GM18870 (cell line): ENCODE measurements at regions not wholly inside any gene's neighbourhood (a gene's known extent, or its start where the extent isn't known, plus 50 kb on each side); places are given as distances from the start of the nearest gene placed in this dataset.

Source experiments
- ATAC-seq: cut with Tn5 transposase; IDR thresholded peaks from one replicate; pipeline ENCODE4 v1.9.1; 2021; ENCODE audit warnings: moderate library complexity; ENCODE audit not compliant: unreplicated experiment

DNA sequence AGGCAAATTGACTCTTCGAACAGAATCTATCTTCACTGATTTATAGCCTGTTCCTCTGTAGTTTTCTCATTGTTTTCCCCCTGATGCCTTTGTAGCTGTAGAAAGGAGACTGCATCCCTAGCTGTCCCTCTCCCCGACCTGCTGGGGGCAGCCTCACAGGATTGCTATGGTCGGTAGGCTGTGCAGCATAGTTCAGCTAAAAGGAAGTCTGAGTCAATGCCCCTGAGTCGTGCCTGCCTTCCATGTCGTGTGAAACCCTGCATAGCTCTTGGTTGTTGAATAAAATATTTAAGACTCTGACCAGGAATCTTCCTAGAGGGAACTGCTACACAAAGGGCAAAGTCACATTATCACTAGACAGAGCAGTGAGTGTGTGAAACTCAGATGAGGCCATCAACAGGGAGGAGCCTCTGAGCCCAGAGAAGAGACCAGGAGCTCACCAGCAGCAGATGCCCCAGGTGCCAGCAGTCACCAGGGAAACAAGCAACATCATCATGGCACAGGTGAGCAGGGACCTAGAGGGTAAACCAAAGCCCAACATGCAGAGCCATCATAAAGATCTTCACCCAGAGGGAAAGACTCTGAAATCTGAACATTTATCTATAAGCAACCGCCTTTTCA lies 108.4 kb upstream of the NBEA start:
- no peak for ATAC-seq

DNA sequence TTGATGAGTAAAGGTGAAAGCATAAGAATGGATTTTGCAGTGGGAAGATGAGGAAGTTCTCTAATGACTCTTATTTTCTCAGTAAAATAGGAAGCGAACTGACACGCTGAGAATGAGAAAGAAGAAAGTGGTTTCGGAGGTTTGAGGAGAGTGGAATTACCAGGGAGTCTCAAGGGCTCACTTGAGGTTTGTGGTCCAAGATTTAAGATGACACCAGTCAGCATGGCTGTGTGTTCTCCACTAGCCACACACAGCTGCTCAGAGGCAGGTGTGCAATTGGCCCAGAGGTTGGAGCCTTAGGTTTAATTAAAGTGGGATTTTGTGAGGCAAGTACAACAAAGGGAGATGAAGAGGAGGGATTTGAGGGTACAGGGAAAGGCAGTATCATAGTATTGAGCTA lies 99.6 kb upstream of the NBEA start:
- peak; percentile 89 for ATAC-seq

DNA sequence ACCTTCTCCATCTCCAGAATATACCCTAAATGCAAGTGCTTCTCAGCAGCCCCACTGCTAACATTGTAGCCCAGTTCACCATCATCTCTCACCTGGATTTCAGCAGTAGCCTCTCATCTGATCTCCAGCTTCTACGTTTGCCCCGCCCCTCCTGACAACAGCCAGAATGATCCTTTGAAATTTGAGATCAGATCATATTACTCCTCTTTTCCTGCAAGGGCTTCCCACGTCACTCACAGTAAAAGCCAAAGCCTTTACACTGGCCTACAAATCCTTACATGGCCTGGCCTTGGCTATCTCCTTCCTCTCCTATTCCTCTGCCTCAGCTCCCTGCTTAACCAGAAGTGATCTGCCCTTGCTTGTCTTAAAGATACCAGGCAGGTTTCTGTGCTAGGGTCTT lies 94.3 kb upstream of the NBEA start:
- no peak for ATAC-seq

DNA sequence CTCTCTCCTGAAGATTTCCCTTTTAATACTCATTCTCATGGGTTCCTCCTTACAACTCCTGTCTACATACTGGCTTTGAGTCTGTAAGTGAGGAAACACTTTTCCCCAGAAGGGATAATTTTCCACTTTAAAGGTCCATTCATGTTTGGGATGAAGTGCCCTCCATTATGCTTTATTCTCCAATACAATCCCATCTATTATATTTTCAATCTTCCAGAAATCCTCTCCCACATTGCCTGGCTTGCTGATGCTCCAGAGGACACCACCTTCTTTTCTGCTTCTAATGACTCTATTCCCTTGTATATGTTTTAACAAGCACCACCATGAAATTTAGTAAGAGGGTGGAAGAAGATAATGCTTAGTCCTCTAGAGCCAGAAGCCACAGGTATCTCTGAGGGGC lies 92.7 kb upstream of the NBEA start:
- ATAC-seq, result no peak

DNA sequence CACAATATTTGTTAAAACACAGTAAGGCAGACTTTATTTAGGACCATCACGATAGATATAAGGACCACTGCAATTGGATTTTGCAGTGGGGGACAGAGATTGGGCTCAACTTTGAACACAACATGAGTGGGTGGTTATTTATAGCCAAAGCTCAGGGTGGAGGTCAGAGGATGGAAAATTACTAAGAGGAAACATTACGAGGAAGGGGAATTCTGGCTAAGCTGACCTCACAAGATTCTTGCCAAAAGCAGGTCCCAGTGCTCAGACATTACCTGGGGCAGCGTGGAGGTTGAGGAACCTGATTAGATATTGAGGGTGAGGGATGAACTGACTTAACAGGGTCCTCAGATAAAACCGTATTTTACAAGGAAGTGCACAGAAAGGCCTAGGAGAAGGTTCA lies 88.9 kb upstream of the NBEA start:
- no peak for ATAC-seq

DNA sequence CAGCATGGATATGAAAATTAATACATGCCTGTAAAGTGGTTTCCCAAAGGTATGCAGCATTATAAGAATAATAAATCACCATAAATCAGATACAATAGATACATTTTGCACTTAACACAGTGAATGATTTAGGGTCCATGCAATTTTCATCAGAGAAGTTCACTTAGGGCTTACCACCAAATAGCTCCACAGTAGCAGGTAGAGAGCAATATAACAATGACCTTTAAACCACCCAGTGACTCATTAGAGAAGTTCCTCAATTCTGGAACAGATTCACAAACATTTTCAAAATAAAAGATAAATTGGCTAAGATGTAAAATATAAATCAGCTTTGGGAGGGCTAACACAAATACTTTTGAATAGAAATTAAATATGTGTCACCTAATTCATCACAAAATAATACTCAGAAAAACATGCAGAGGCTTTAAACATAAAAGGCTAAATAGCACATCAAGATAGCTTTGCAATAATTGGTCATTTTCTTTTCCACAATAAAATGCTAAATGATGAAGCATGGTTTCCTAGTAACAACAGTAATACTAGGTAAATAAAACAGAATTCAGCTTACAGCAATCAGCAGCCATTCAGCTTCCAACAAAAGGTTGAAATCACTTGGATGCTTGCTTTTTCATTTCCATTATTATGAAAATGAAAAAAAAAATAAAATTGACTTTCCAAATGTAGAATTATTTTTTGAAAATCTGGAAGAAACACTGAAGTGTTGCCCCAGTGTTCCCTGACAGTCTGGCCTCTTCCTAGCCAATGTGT lies 84.3 kb upstream of the NBEA start:
- no peak for ATAC-seq

DNA sequence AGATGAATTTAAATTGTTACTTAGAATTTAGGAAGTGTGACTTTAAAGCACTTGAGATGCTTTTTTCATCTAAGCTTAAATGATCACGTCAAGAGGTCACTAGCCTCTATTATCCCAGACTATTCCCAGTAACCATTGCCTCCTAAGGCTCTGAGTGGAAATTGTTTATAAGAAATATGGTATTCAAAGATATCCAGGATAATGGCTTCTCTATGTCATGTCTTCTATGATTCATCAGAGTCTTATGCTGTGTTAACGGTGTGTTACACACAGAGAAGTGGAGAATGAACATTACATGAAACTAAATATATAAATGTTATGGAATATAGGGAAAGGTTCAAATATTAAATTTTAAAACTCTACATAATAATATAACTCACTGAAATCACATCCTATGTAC lies 79.8 kb upstream of the NBEA start:
- no peak for ATAC-seq

DNA sequence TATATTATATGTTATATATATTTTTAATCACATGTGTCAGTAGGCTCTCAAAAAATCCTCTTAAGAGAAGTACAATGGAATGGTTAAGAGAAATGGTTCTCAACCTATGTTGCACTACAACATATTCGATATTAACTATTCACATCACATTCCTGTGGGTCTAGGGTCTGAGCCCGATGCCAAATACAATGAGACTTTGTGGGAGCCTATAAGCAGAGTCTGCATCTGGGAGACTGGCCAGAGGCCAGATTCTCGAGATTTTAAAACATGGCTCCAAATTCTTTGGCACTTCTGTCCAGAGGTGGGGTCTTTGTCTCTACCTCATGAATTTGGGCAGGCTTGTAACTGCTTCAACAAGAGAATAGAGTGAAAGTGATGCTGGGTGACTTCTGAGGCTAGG lies 79.4 kb upstream of the NBEA start:
- ATAC-seq, result no peak

DNA sequence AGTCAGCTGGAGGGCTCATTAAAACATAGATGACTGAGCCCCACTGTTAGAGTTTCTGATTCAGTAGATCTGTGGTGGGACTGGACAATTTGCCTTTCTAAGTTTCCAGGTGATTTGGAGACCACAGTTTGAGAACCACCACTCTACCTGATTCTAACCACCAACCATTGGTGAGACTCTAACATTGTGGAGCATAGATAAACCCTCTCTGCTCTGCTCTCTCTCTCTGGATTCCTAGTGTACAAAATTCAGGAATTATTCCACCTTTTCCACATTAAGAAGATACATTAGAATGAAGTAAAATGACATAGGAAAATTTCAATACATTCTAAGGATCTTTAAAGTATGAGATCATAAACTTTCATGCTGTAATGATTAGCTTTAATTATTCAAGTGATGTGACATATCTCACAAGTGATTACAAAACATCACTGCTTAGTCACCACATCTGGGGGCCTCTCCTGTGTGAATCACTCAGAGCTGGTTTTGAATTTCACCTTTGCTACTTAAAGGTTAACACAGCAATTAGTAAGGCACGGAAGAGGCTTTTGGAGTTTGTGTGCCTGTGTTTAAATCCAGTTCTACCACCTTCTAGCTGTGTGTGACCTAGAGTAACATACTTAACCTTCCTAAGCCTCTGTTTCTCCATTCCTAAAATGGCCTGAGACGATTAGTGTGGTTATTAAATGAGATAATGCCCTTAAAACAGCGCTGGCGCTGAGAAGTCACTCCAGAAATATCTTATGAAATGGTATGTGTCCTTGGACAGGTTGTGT lies 78.5 kb upstream of the NBEA start:
- ATAC-seq, result no peak

DNA sequence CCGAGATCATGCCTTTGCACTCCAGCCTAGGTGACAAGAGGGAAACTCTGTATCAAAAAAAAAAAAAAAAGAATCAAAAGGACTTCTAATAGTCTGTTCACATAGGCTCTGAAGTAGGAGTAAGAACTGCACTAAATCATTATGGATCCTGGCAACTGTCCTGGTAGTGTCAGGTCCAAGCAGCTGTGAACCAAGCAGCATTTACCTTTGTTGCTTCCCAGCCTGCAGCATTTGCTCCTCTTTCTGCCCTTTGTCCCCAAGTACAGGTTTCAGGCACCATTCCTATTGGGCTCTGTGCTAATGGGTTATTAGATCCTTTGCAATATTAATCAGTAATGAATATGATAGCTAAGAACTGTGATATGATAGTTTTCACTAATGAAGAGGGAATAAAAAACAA lies 77.4 kb upstream of the NBEA start:
- no peak for ATAC-seq

DNA sequence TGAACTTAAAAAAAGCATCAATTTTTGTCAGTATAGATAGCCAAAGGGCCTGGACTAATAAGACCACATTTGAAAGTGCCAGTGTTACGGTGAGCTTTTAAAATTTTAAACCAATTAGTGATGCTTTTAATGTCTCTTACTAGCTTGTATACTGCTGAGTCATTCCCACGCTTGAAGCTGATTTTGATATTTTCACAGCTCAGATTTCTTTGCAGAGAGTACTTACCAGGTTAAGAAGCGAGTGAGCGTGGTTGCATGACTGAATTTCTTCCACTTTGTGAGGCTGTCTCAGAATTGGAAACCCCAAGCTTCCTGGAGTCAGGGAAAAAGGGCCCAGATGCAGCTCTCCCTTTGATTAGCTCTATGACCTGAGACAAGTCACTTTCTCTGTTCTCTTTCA lies 74.5 kb upstream of the NBEA start:
- no peak for ATAC-seq

DNA sequence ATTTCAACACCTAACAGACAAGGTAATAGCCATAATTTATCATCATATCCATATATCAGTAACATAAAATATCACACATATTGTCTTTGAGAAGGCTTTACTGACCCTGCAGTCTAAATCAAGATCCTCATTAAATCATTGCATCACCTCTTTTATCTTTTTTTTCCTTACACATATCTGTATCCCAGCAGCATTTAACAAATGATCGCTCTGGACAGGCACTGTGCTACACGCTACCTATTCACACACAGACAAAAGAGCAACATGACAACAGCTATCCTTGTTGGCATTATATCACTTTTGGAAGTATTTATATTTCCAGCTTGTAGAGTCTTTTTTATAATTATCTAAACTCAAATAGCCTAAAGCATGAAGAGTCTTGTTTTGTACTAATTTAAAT lies 73.3 kb upstream of the NBEA start:
- no peak for ATAC-seq

DNA sequence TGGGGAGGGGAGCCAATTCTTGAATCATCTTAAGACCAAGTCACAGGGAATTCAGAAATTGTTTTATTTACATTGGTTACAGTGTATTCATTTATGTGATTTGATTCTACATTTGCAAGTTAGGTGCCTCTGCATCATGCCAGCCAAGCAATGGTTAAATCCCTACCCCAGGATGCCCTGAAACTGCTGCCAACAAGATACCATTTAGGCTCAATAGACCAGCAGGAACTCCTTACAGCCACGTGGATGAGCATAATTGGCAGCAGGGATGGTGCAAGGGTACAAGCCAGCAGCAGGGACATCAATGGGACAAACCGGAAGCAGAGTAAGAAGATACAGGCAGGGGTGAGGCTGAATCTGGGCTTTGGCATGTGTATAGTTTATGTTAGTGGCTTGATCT lies 72.4 kb upstream of the NBEA start:
- ATAC-seq, result no peak

DNA sequence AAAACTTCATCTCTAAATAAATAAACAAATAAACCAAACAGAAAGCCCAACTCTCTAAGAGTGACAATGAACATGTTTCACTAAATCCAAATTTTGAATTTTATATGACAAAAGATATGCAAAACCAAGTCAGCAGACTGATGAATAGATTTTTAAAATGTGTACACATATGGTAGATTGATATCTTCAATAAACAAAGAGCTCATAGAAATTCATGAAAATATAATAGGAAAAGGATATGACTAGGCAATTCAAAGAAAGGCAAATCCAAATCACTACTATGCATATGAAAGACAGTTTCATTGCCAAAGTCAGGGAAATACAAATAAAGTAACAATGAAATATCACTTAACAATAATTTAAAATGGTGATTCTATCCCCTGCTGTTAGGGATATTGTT lies 63.7 kb upstream of the NBEA start:
- ATAC-seq, result no peak

DNA sequence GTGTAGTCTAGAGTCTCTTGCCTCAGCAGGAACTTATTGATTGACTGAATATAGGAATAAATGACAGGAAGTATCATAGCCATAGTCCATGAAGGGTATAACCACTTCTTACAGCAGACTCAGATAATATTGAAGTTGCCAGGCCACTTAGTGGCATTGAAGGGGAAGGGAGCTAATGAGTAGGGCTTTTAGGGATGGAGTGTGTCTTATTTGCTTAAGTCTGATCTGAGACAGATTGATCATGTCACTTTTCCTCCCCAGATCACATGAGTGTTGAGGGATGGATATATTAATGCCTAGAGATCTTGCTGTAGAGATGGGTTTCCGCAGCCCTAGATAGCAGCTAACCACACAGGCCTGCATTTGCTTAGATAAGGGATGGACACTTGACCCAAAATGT lies 62.2 kb upstream of the NBEA start:
- ATAC-seq, result no peak

DNA sequence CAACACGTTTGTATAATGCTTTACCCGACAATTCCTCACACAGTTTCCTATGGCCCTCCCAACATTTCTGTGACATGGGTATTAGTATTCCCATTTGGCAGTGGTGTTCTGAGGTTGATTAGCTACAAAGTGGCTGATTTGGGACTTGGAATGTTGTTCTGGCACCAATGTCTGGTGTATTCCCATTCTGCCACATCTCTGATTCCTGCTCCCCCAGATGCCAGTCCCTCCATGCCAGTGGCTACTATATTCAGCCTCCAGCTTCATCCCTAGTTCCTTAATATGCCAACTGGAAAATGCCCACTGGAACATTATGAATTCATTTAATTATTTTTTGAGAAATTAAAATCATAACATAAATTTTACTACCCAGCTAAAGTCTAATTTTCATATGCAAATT lies 60.6 kb upstream of the NBEA start:
- ATAC-seq, result no peak

DNA sequence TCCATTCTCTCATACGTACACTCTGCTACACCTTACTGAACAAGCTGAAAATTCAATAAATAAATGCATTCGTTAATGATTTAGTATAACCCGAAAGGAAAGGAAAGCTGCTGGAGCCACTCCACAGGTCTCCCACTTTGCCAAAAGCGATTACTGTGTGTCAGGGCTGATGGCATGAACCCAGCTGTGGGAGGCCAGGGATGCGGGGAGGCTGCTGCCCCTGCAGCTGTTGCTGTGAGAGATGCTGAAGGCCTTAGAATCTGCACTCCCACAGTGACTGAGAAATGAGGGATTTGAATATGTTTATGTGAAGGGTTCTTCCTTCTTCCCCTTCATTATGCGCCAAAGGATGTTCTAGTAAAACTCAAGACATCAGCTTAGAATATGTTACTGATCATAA lies 58.7 kb upstream of the NBEA start:
- no peak for ATAC-seq

DNA sequence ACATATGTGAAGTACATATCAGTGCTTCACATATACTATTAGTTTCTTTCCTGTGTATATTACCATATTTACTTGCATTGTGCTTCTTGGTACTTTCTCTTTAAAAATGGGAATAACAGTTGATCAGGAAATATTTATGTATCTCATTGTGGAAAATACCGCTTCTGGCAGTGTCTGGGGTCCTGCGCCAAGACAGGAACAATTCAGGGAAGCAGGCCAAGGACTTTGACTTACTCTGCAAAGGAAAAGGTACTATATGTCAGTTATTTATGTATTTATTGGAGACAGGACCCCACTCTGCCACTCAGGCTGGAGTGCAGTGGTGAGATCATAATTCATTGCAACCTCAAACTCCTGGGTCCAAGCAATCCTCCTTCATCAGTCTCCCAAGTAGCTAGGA lies 57.7 kb upstream of the NBEA start:
- no peak for ATAC-seq

DNA sequence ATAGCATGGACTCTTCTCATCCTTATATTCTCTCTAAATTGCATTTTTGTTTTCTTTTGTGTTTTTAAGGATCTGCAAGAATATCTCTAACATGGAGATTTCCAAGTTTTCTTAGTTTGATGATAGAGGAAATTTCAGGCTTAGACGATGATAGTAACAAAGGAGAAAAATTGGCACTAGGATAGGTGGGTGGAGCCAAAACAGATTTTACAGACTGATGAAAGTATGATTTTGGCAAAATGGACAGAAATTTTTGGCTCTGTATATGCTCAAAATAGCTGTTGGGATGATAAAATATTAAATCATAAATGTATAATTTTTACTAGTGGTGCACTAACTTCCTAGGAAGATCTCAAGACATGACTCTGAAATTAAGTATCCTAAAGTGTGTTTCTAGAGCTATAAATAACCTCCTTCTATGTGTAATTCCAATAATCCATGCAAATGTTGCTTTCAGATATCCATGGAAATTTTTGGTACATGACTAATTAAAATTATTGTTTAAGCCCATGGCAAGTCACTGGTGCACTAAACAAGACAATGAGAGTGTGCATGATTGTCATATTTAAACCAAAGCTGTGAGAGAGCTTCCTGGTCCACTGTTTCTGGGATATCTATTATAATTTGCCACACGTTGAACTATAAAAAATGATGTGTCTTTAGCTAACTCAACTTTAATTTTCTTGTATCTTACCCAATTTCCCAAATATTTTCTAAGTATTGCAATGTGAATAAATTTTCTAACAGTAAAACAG lies 55.8 kb upstream of the NBEA start:
- no peak for ATAC-seq

DNA sequence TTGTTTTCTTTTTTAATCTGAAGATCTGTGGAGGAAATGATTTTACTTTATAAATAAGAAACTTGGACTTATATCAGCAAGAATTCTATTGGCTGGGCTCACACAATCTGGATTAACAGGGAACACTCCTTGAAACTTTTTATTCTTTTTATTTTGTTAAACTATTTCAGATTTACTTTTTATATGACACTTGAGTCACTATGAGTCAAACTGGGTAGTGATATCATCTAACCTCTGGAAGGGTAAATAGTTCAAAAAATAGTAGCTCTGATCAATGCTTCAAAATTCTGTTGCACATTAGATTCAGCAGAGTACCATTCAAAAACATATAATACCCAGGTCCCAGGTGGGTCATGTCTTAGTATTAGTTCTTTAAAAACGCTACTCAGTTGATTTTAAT lies 55.1 kb upstream of the NBEA start:
- no peak for ATAC-seq
